Body of pancreas (tissue), 4 donors: ENCODE measurements at regions not wholly inside any gene's neighbourhood (a gene's known extent, or its start where the extent isn't known, plus 50 kb on each side); places are given as distances from the start of the nearest gene placed in this dataset.

Source experiments
- ATAC-seq: fragments of 150-250 bp; one replicate; pipeline ENCODE4 v1.9.1; 2016
- DNase-seq, 4 donors: peaks; one replicate each; pipeline ENCODE4 v3.0.0-alpha.2; 2019
- H3K27ac ChIP-seq, 4 donors: fragments of 200-600 bp; sonication (generic); 1 replicate in 3 of 4; 2 replicates in 1 of 4; pipeline versions ENCODE4 v1.5.1 to v1.6.1; 2016 to 2019; ENCODE audit warnings: mild to moderate bottlenecking in 1 of 4, mixed read lengths in 1 of 4, moderate library complexity in 1 of 4
- H3K27me3 ChIP-seq, 2 donors: fragments of 200-600 bp; sonication (generic); one replicate each; pipeline ENCODE4 v1.6.0; 2016; ENCODE audit warnings: mild to moderate bottlenecking in 1 of 2
- H3K36me3 ChIP-seq, 2 donors: fragments of 200-600 bp; sonication (generic); replicated peaks in 1 of 2; 2 replicates each; pipeline ENCODE4 v1.5.1; 2016; ENCODE audit warnings: low read depth in 2 of 2; ENCODE audit not compliant: insufficient read depth in 1 of 2
- H3K4me1 ChIP-seq: fragments of 200-600 bp; sonication (generic); one replicate; pipeline ENCODE4 v1.6.0; 2016
- H3K4me3 ChIP-seq, 2 donors: fragments of 200-600 bp; sonication (generic); 1 replicate in 1 of 2; 2 replicates in 1 of 2; pipeline ENCODE4 v1.5.1; 2016 to 2019
- H3K9me3 ChIP-seq, 3 donors: fragments of 200-600 bp; sonication (generic); 1 replicate in 2 of 3; 2 replicates in 1 of 3; pipeline ENCODE4 v1.5.1; 2016
- POLR2A ChIP-seq, 3 donors: fragments of 450-650 bp; IDR thresholded peaks; one replicate each; pipeline ENCODE4 v1.6.1; 2016; ENCODE audit warnings: antibody characterized with exemption in 3 of 3, mild to moderate bottlenecking in 2 of 3
- WGBS, 2 donors: methylation state at CpG; one replicate each; pipeline ENCODE4 v1.1.5; 2017; 5-methylcytosine and 5-hydroxymethylcytosine counted together
- intact Hi-C: fragments of 100-400 bp; cut with DNase I; formaldehyde crosslinking; loops from one replicate; pipeline ENCODE4 v1.15.1; 2023
- TF ChIP-seq, protein P1 (sequence below), 7 experiments: fragments of 450-650 bp in 4 of 7; fragments of 200-600 bp in 3 of 7; sonication (generic) in 3 of 7; IDR thresholded peaks; one replicate each; pipeline ENCODE4 v1.5.1; 2016 to 2019; ENCODE audit warnings: antibody characterized with exemption in 7 of 7

DNA sequence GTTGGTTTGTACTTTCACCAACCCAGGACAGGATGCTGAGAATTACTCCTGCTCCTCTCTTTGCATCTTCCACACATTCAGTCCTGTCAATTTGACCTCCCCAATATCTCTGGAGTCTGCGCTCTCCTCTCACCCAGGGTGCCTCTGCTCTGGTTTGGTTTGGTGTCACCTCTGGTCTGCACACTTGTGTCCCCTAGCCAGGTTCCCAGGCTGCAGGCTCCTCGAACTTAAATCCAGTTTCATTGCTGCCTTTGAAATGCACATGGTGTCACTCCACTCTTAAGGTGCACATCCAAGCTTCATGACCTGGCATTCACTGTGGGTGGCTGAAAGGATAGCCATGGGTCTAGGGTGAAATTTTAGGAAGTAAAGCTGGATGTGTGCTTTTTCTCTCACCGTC lies 271.6 kb downstream of the RPS24 start:
- DNase-seq (peak in 1 of 4 donors; percentile 9), ATAC-seq (no peak)
- no peaks in the 10 kb centered on the region for H3K36me3 ChIP-seq
- H3K4me3 ChIP-seq: no peak overlapping the region
- TF ChIP-seq, protein P1, sequence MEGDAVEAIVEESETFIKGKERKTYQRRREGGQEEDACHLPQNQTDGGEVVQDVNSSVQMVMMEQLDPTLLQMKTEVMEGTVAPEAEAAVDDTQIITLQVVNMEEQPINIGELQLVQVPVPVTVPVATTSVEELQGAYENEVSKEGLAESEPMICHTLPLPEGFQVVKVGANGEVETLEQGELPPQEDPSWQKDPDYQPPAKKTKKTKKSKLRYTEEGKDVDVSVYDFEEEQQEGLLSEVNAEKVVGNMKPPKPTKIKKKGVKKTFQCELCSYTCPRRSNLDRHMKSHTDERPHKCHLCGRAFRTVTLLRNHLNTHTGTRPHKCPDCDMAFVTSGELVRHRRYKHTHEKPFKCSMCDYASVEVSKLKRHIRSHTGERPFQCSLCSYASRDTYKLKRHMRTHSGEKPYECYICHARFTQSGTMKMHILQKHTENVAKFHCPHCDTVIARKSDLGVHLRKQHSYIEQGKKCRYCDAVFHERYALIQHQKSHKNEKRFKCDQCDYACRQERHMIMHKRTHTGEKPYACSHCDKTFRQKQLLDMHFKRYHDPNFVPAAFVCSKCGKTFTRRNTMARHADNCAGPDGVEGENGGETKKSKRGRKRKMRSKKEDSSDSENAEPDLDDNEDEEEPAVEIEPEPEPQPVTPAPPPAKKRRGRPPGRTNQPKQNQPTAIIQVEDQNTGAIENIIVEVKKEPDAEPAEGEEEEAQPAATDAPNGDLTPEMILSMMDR (IDR thresholded peaks at IDR 0.05): no peak
- no peak for TF ChIP-seq POLR2A (IDR thresholded peaks at IDR 0.05)
- H3K4me1 ChIP-seq: peaks cover 14% of the 10 kb centered on the region
- intact Hi-C loops: no loop called here
- no peaks in the 10 kb centered on the region for H3K27me3 ChIP-seq
- H3K27ac ChIP-seq: no peak overlapping the region
- no peaks in the 10 kb centered on the region for H3K9me3 ChIP-seq
- 67 to 82% methylated on average over 3 of the region's 3 CpGs for WGBS, 2 donors

GRCh38 chr10:78306358-78306757 lies 272.7 kb downstream of the RPS24 start:
- no peaks in the 10 kb centered on the region for H3K9me3 ChIP-seq
- no peaks in the 10 kb centered on the region for H3K27me3 ChIP-seq
- TF ChIP-seq POLR2A (IDR thresholded peaks at IDR 0.05): no peak
- TF ChIP-seq, protein P1 (IDR thresholded peaks at IDR 0.05): no peak
- no peak overlapping the region for H3K4me3 ChIP-seq
- no peak for DNase-seq
- intact Hi-C loops: no loop called here
- H3K27ac ChIP-seq: no peak overlapping the region
- 84 to 90% methylated on average over 5 of the region's 5 CpGs for WGBS, 2 donors
- ATAC-seq: no peak
- peaks cover 14% of the 10 kb centered on the region for H3K4me1 ChIP-seq
- no peaks in the 10 kb centered on the region for H3K36me3 ChIP-seq

DNA sequence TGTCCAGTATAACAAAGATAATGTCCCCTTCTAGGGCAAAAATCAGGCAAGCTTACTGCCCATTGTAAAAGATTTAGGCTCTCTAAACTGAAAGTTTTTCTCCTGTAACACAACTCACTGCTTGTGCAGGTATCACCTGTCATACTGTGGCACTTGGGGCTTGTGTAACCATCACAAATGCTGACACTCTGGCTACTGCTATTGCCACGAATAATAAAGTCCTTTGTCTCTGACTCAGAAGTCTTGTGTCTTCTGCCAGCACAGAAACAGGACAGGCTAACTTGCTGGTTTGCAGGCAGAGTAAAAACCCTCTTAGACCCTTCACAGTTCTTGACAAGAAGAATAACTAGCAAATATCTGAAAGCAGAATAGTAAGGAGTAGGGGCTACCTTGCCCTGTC lies 273.9 kb downstream of the RPS24 start:
- intact Hi-C loops: no loop called here
- ATAC-seq (no peak), DNase-seq (no peak)
- H3K36me3 ChIP-seq: no peaks in the 10 kb centered on the region
- H3K4me3 ChIP-seq: no peak overlapping the region
- no peak overlapping the region for H3K27ac ChIP-seq
- 41 to 44% methylated on average over 1 of the region's 1 CpG for WGBS, 2 donors
- peaks cover 8% of the 10 kb centered on the region for H3K4me1 ChIP-seq
- H3K27me3 ChIP-seq: no peaks in the 10 kb centered on the region
- no peaks in the 10 kb centered on the region for H3K9me3 ChIP-seq
- TF ChIP-seq, protein P1 (IDR thresholded peaks at IDR 0.05): no peak
- no peak for TF ChIP-seq POLR2A (IDR thresholded peaks at IDR 0.05)

DNA sequence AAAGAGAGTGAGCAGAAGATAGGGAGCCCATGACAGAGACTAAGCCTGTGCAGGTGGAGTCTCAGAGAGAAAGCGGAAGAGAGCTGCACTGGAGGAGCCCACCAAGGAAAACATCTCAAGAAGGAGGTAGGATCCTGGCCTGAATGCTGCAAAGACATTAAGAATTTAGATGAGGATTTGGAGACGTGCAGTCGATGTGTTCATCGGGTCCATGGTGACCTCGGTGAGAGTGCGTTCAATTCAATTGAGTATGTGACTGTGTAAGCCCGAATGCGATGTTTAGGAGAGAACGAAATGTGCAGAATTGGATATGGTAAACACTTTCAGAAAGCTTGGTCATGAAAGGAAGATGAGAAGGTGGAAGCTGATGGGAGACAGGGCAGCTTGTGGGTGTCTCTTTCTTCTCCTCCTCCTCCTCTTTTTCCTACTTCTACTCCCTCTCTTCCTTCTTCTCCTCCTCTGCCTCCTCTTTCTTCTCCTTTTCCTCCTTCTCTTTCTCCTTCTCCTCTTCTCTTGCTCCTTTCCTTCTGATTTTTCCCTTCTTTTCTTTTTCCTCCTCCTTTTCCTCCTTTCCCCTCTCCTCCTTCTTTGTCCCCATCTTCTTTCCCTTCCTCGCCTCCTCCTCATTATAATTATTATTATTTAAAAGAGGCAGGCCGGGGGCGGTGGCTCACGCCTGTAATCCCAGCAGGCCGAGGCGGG lies 276.0 kb downstream of the RPS24 start:
- Histone ChIP-seq H3K4me3 (no peak overlapping the region), H3K4me1 (no peaks in the 10 kb centered on the region), H3K9me3 (no peaks in the 10 kb centered on the region), H3K36me3 (no peaks in the 10 kb centered on the region), H3K27ac (no peak overlapping the region), H3K27me3 (no peaks in the 10 kb centered on the region)
- TF ChIP-seq POLR2A (IDR thresholded peaks at IDR 0.05): no peak
- TF ChIP-seq, protein P1 (IDR thresholded peaks at IDR 0.05): no peak
- DNase-seq: no peak
- no peak for ATAC-seq
- WGBS, 2 donors: 82% methylated on average over 15 of the region's 15 CpGs
- intact Hi-C loops: no loop called here

DNA sequence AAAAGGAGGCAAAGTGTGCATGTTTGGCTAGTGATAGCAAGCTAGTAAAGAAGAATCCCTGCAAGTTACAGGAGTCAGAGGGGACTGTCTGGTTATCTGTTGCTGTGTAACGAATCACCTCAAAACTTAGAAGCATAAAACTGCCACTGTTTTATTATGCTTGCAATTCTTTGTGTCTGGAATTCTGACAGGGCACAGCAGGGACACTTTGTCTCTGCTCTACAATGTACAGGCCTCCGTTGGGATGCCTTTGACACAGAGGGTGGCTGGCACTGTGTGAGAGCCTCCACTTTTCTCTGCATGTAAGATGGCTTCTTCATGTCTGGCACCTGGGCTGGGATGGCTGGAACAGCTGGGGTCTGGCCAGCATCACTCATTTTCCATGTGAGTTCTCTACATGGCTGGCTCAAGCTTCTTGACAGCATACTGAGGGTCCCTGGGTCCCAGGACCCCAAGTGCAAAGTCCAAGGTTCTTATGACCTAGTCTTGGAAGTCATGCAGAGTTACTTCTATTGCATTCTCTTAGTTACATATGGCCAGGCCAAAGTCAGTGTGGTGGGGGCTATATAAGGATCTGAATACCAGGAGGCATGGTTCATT lies 276.9 kb downstream of the RPS24 start:
- ATAC-seq: no peak
- no peak for DNase-seq
- Histone ChIP-seq H3K36me3 (no peaks in the 10 kb centered on the region), H3K4me3 (no peak overlapping the region), H3K9me3 (no peaks in the 10 kb centered on the region), H3K27ac (no peak overlapping the region), H3K4me1 (no peaks in the 10 kb centered on the region), H3K27me3 (no peaks in the 10 kb centered on the region)
- 68 to 86% methylated on average over 2 of the region's 2 CpGs for WGBS, 2 donors
- intact Hi-C loops: no loop called here
- no peak for TF ChIP-seq POLR2A (IDR thresholded peaks at IDR 0.05)
- TF ChIP-seq, protein P1 (IDR thresholded peaks at IDR 0.05): no peak
